GM18517 (cell line): ENCODE measurements at regions not wholly inside any gene's neighbourhood (a gene's known extent, or its start where the extent isn't known, plus 50 kb on each side); places are given as distances from the start of the nearest gene placed in this dataset.
"Not testable (repeated sequence)": the region's sequence is repeated elsewhere in the genome, so short reads cannot be mapped to it uniquely, and the experiment has no call there.

ENCODE experiments used
- ATAC-seq: cut with Tn5 transposase; IDR thresholded peaks from one replicate; pipeline ENCODE4 v1.9.1; 2021; ENCODE audit warnings: mild to moderate bottlenecking, moderate library complexity; ENCODE audit not compliant: unreplicated experiment

DNA sequence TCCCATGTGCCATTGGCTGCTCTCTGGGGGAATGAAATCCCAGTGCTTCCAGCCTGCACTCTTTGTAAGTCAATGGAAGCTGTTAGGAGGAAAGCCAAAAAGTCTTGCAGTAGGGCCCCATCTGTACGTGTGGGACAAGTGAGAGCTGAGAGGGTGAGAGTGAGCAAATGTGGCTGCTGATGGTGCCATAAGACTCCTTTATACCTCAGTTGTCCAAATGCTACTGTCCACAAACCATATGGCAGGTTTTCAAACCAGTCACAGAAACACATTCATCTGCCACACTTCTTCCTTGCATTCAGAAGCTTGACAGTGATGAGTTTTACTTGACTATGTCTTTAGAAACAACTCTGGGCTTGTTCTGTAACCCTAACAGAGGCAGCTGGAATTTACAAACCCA, 543.8 kb downstream of the CSNK1G3 start:
- no peak for ATAC-seq

DNA sequence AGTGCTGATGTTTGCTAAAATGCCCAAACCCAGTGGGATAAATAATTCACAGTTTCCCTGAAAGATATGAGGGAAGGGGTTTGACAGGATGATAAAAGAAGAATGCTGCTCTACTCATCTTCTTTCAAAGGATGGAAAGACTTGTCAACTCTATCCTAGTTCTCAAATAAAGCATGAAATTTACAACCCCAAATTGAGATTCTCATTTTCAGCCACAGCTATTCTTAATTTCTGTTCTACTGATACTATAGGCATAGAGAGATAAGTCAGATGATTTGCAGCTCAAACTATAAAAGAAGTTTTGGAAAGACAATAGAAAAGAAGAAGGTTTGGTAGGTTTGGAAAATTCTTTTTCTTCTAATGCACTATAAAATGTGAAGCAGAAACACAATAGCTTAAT, 542.6 kb downstream of the CSNK1G3 start:
- no peak for ATAC-seq

- no peak for ATAC-seq
Measured at GRCh38 chr5:124053340-124053739, 541.4 kb downstream of the CSNK1G3 start.

DNA sequence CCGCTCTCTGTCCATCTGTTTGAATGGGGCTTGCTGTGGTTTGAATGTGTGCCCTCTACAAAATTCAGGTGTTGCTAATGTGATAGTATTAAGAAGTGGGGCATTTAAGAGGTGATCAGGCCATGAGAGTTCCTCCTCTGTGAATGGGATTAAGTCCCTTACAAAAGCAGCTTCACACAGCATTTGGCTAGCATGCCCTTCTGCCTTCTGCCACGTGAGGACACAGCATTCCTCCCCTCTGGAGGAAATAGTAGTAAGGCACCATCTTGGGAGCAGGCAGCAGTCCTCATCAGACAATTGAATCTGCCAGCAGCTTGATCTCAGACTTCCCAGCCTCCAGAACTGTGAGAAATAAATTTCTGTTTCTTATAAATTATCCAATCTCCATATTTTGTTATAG, 540.2 kb downstream of the CSNK1G3 start:
- ATAC-seq, result no peak

DNA sequence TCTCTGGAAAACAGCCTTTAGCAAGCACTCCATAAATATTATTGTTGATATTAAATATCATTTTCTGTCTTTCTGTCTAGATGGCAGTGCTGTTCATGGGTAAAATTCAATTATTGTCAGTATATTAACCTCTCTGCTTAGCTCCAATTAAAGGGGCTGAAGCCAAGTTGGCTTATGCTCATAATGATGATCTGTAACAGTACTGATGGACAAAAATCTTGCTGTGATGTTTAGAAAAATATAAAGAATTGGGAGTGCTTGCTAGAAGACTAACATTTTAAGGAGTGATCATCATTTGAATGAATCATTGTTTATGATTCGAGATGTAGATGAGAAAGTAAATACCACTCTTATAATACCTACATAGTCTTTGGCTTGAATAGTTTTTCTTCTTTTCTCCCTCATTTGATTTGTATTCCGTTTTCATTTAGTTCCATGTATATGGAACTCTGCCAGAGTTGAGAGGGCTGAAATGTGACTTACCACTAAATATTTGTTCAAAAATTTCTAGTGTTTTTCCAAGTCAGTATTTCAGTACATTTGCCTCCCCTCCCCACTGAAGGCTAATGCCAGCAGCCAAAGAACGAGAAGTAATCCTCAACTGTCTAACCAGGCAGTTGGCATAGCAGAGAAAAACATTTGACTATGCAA, 538.3 kb downstream of the CSNK1G3 start:
- ATAC-seq, result no peak

DNA sequence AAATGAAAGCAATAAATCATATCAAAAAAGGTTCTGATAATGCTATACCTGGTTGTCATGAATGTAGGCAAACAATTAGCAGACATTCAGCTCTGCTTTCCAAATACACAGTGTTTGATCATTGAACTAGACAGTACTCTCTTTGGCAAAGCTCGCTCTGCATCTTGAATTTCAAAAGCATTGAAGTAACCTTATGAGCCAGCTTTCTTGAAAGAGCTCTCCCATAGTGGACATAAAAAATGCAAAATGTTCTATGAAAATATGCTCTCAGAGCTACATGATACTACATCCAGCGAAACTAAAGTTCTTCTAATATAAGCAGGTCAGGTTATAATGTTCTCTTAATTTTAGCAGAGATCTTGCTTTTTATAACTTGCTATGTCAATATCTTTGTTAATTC, 533.4 kb downstream of the CSNK1G3 start:
- ATAC-seq, result no peak

- ATAC-seq, result no peak
Measured at GRCh38 chr5:124044613-124045012, 532.6 kb downstream of the CSNK1G3 start.

- ATAC-seq, result no peak
Measured at GRCh38 chr5:124043456-124043855, 531.5 kb downstream of the CSNK1G3 start.

DNA sequence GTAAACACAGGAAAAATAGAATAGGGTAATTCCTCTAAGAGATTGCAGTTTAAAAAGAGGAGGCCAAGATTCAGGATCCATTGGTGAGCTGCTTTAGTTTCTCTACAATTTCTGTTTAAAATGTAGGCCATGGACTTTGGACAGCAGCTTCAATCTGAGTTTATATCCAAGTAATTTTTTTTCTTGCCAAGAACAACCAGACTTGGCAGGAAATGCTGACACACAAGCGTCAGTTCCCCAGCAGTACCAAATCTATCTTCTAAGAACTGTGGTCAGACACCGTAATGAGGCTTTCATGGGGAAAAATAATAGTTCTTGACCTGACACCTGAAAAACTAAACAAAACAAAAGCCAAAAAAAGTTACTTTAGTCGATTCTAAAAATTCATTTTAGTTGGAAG, 528.8 kb downstream of the CSNK1G3 start:
- ATAC-seq, result no peak

DNA sequence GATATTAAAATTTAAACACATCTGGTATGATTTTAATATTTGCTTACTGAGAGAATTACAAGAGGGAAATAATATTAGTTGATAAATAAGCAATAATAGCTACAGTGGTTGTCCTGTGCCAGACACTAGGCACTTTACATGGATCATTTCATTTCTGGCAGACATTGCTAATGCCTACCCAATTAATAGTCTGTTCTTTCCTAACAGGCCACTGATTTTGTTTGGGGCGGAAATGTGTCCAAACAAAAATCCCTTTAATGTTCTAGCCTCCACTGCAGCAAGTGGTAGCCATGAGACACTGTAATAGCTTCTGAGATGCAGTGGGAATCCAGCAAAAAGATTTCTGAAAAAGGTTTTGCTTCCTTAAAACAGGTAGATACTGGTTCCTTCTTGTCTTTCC, 527.4 kb downstream of the CSNK1G3 start:
- ATAC-seq, result no peak

DNA sequence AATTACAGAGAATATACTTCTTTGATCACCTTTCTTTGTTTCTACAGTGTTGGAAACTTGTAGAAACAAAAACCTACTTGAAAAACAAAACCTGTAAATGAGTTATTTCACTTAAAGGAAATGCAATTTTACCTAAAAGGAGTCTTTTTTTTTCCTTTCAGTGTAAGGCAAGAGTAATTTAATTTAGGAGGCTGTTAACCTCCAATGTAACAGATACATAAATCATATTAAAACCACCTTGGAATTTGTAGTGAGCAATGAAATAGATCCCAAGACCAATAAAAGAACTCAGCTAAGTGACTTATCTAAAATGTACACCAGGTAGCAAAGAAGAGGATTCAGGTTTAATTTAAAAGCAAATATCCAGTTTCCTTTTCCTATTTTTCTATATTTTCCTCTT, 524.8 kb downstream of the CSNK1G3 start:
- no peak for ATAC-seq

- ATAC-seq, result peak; percentile 99
Measured at GRCh38 chr5:124034963-124035362, 523.0 kb downstream of the CSNK1G3 start.

DNA sequence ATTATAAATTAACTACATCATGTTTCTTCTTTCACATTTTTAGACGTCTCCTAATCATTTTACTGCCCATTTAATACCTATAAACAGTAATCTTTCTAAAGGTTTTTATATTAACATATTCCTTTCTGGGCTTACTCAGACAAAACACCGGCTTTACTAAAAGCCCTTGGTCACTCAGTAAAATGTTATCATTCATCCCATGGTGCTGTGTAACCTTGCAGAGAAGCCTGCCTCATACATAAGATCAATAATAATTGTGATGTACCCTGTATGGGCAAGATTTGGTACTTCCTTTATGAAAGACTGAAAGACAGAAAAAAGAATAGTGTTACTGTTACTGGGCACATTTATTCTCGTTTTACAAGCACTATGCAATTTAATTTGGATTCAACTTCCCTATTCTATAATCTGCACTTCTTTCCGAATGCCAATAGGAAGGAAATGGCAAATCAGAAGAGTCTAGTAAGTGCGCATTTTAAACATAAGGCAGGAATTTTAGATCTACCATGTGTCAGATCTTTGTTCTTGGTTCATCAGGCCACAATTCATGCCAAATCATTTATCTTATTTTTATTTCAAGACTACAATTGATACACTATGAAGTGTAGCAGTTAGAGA, 522.2 kb downstream of the CSNK1G3 start:
- no peak for ATAC-seq

GRCh38 chr5:124030043-124030491, 518.1 kb downstream of the CSNK1G3 start:
- no peak for ATAC-seq

DNA sequence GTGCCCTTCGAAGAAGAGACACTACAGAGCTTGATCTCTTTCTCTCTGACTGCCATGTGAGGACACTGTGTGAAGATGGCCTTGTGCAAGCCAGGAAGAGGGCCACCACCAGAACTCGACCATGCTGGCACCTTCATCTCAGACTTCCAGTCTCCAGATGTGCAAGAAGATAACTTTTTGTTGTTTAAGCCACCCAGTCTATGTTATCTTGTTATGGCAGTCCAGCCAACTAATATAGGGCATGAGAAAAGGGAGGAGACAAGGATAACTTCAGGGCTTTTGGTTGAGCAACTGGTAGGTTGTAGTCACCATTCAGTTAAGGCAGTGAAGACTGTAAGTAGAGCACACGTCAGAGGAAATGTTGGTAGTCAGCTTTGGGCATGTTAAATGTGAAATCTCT, 515.5 kb downstream of the CSNK1G3 start:
- ATAC-seq, result no peak

- ATAC-seq, result no peak
Measured at GRCh38 chr5:124025306-124025845, 513.4 kb downstream of the CSNK1G3 start.

DNA sequence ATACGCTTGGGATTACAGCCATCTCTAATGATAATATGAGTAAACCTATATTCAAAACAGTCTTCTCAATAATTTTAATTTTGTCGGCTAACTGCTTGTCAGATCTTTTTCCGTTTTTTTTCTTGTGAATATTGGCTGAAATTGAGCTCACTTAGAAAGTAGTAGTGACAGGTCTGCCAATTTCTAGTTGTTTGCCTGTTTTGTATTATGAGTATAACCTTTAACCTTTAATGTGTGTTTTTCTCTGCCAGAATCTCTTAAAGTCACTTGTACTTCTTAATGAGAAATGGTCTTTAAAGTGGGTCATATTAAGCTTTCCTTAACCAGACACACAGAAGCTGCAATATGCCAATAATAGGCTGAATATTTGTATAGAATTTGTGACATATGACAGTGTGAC, 511.0 kb downstream of the CSNK1G3 start:
- no peak for ATAC-seq

GRCh38 chr5:124021776-124022175, 509.8 kb downstream of the CSNK1G3 start:
- no peak for ATAC-seq

GRCh38 chr5:124021066-124021641, 509.2 kb downstream of the CSNK1G3 start:
- ATAC-seq, result no peak

DNA sequence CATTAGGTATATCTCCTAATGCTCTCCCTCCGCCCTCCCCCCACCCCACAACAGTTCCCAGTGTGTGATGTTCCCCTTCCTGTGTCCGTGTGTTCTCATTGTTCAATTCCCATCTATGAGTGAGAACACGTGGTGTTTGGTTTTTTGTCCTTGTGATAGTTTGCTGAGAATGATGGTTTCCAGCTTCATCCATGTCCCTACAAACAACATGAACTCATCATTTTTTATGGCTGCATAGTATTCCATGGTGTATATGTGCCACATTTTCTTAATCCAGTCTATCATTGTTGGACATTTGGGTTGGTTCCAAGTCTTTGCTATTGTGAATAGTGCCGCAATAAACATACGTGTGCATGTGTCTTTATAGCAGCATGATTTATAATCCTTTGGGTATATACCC, 505.3 kb downstream of the CSNK1G3 start:
- ATAC-seq, result not testable (repeated sequence)

DNA sequence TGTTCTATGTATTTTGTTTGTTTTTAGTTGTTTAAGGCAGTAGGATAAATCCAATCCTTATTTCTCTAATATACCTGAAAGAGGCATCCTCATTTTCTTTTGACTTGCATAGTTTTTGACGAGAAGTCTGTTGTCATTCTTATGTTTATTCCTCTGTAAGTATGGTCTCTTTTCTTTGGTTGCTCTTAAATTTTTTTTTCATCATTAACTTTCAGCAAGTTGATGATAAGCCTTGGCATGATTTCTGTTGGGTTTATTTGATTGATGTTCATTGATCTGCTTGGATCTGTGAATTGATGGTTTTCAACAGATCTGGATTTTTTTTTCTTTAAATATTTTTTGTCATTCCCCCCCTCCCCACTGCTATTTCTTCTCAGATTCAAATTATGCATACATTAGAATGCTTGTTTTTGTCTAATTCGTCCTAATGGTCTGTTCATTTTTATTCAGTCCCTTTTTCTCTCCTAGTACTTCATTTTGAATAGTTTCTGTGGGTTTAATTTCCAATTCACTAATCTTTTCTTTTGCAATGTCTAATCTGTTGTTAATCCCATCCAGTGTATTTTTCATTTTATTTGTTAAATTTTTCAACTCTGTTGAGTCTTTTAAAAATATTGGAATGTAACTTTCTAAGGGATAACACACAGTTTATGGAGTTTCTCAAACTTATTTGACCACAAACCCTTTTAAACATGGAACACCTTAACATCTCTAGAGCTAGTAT, 495.9 kb downstream of the CSNK1G3 start:
- ATAC-seq, result no peak
